ENCODE measurements at regions not wholly inside any gene's neighbourhood (a gene's known extent, or its start where the extent isn't known, plus 50 kb on each side); places are given as distances from the start of the nearest gene placed in this dataset.

DNA sequence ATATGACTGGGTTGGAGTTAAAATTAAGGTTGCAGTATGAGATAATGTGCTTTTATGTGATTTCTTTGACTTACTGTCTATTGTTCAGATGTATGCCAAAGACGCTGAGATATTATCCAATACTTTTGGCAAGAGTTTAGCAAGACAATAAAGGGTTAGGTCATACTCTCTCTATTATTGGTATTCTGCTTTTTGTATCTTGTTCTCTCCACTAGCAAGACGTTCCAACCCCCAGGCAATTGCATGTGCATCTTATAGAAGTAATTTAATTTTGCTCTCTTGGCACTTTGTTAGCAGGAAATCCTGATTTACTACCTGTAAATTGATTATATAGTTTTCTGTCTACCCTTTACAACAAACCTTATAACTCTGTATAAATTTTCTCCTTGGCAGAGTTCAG, 1093.6 kb downstream of the CDH9 start:
- CTCF ChIA-PET, result no interaction called here
- no peaks in the 10 kb centered on the region for H4K20me1 ChIP-seq (replicated peaks; ENCODE audit: control insufficient read depth, extremely low read depth, insufficient read depth, low read length)
- H3K27ac ChIP-seq (ENCODE audit: insufficient read depth, low read depth, low read length), result no peak overlapping the region
- H3K9me1 ChIP-seq (replicated peaks; ENCODE audit: control insufficient read depth, extremely low read depth, insufficient read depth, low read length), result no peaks in the 10 kb centered on the region
- no peak overlapping the region for H3K4me2 ChIP-seq (ENCODE audit: insufficient read depth, low read length)
- FAIRE-seq, result no peak
- no peaks in the 10 kb centered on the region for H3K36me3 ChIP-seq (ENCODE audit: control insufficient read depth in 2 of 2, extremely low read depth in 1 of 2, insufficient read depth in 2 of 2, low read length in 2 of 2)
- POLR2A ChIA-PET, result no interaction called here
- no peak overlapping the region for H3K9ac ChIP-seq (replicated peaks; ENCODE audit: extremely low read depth, insufficient read depth, low read length)
- TF ChIP-seq EZH2 (IDR thresholded peaks at IDR 0.05; ENCODE audit: borderline replicate concordance, low read depth, low read length, severe bottlenecking) (no peak), POLR2A (IDR thresholded peaks at IDR 0.05; ENCODE audit: low read depth, low read length) (no peak), MYC (IDR thresholded peaks at IDR 0.05; ENCODE audit: low read depth, low read length) (no peak), GATA2 (IDR thresholded peaks at IDR 0.05; ENCODE audit: insufficient read depth, insufficient read length, low read depth, low read length) (no peak), JUN (IDR thresholded peaks at IDR 0.05; ENCODE audit: borderline replicate concordance, insufficient read depth, insufficient read length, low read depth) (no peak), POLR2AphosphoS5 (IDR thresholded peaks at IDR 0.05; ENCODE audit: insufficient read depth, low read depth, low read length) (no peak), FOS (IDR thresholded peaks at IDR 0.05; ENCODE audit: borderline replicate concordance, insufficient read depth, low read length) (no peak)
- TF ChIP-seq, protein P1, sequence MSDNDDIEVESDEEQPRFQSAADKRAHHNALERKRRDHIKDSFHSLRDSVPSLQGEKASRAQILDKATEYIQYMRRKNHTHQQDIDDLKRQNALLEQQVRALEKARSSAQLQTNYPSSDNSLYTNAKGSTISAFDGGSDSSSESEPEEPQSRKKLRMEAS (IDR thresholded peaks at IDR 0.05; ENCODE audit: insufficient read depth, insufficient read length), result no peak
- TF ChIP-seq, protein P2, sequence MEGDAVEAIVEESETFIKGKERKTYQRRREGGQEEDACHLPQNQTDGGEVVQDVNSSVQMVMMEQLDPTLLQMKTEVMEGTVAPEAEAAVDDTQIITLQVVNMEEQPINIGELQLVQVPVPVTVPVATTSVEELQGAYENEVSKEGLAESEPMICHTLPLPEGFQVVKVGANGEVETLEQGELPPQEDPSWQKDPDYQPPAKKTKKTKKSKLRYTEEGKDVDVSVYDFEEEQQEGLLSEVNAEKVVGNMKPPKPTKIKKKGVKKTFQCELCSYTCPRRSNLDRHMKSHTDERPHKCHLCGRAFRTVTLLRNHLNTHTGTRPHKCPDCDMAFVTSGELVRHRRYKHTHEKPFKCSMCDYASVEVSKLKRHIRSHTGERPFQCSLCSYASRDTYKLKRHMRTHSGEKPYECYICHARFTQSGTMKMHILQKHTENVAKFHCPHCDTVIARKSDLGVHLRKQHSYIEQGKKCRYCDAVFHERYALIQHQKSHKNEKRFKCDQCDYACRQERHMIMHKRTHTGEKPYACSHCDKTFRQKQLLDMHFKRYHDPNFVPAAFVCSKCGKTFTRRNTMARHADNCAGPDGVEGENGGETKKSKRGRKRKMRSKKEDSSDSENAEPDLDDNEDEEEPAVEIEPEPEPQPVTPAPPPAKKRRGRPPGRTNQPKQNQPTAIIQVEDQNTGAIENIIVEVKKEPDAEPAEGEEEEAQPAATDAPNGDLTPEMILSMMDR (IDR thresholded peaks at IDR 0.05; ENCODE audit: extremely low read depth in 1 of 2, insufficient read depth in 1 of 2, low read depth in 1 of 2, low read length in 2 of 2), result no peak
- H3K4me3 ChIP-seq (replicated peaks in 1 of 3; ENCODE audit: insufficient read depth in 1 of 3, low read depth in 1 of 3, low read length in 3 of 3), result no peak overlapping the region
- no peaks in the 10 kb centered on the region for H3K79me2 ChIP-seq (ENCODE audit: control insufficient read depth, insufficient read depth, low read length)
- dilution Hi-C loops (cut with MboI; ENCODE audit: extremely low pct_ligation_motif_present, low sequenced_read_pairs) (no loop called here), intact Hi-C loops (cut with micrococcal nuclease) (no loop called here)
- no peaks in the 10 kb centered on the region for H3K27me3 ChIP-seq (ENCODE audit: control insufficient read depth in 2 of 2, insufficient read depth in 2 of 2, low read length in 2 of 2)
- no peaks in the 10 kb centered on the region for H3K4me1 ChIP-seq (ENCODE audit: control insufficient read depth, extremely low read depth, insufficient read depth, low read length)
- no peaks in the 10 kb centered on the region for H3K9me3 ChIP-seq (replicated peaks; ENCODE audit: control insufficient read depth, insufficient read depth, low read length)
- H2AFZ ChIP-seq (ENCODE audit: low read depth, low read length), result no peak overlapping the region
- no TSS peak for BruUV-seq (replicated peaks)
- DNase-seq (ENCODE audit: low read depth, low spot score), result no peak
